NCI-H1930 (cell line): ENCODE measurements at regions not wholly inside any gene's neighbourhood (a gene's known extent, or its start where the extent isn't known, plus 50 kb on each side); places are given as distances from the start of the nearest gene placed in this dataset.

ENCODE experiments used
- DNase-seq, 2 experiments: peaks; one replicate each; lab custom pipeline; 2025; lab: John Stamatoyannopoulos, UW

DNA sequence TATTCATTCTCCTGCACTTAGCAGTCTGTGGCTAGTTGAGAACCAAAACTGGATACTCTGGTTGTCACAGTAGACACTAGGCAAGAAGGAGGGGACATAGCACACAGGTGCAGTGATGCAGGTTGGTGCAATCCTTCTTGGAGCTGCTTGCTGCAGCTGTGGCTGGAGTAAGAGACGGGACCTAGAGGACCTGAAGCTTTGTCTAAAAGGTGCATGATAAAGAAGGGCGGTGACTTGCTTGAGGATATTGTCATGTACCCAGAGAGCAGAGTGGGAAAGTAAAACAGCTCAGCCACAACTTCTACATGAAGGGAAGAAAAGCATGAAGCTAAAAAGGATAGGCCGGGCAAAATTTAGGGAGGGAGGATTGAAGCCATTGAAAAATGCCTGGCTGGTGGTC is 304.1 kb upstream of the KIRREL3 start:
- DNase-seq: no peak

GRCh38 chr11:127288926-127289325 is 288.4 kb upstream of the KIRREL3 start:
- no peak for DNase-seq

DNA sequence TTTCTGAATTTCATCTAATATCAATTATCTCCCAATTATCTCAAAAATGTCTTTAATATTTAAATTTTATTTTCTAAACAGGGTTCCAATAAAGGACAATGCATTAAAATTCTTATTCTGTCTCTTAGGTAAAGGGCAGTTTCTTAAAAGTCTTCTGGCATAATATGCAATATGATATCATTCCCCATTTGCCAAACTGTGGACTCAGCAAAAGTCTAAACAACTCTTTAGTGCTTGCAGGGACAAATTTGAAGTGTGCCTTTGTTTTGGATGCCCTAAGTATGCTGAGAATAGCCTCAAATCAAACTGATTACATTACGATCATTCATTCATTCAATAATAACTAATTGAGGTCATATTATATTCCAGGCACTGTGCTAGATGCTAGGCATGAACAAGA is 281.0 kb upstream of the KIRREL3 start:
- DNase-seq: no peak

DNA sequence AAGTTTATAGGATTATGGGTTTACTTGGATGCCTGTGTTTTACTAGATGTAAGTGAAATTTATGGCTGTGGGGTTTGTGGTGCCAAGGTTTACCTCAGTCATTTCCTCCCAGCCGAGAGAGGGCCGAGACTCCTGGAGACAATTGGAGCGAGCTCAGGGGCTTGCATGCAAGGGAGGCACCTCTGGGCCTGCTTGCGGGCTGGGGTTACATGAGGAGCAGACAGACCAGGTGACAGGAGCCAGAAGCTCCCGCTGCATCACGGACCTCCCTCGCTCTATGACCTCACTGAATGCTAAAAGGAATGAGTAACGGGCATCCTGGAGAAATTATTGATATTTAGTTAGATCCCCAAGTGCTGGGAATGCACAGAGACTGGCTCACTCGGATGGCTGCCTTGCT is 275.2 kb upstream of the KIRREL3 start:
- DNase-seq: no peak

DNA sequence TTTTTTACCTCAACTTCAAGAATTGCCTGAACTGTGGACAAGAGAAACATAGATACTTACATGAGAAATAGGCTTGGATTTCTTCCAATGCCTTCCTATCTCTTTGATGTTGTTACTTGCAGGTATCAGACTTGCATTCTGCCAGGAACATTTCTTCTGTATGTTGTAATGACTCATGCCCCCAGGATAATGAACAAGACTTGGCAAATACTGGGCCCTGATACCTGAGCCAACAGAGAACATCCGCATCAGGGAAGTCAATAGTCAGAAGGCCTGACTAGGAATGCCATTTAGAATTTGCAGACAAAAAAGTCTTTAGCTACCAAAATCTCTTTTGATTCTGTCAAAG is 273.7 kb upstream of the KIRREL3 start:
- no peak for DNase-seq

- no peak for DNase-seq
Observed at GRCh38 chr11:127273593-127274327, 273.2 kb upstream of the KIRREL3 start.

- DNase-seq: no peak
Observed at GRCh38 chr11:127270851-127271250, 270.3 kb upstream of the KIRREL3 start.

DNA sequence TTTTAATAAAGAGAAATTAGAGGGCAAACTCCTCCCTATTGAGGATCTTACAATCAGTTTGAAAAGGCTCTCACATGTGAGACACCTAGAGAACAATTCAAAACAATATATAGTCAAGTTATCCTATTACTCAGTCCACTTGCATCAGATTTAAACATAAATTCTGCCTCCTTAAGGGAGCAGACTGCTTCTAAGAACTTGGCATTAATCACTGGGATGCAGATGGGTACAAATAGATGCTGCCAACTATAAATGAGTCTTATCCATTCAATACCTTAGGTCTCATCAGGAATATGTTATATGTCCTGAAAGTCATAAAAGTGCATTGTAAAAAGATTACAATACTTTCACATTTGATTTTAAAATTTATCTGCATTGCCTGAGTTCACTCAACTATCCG is 269.3 kb upstream of the KIRREL3 start:
- DNase-seq: no peak

DNA sequence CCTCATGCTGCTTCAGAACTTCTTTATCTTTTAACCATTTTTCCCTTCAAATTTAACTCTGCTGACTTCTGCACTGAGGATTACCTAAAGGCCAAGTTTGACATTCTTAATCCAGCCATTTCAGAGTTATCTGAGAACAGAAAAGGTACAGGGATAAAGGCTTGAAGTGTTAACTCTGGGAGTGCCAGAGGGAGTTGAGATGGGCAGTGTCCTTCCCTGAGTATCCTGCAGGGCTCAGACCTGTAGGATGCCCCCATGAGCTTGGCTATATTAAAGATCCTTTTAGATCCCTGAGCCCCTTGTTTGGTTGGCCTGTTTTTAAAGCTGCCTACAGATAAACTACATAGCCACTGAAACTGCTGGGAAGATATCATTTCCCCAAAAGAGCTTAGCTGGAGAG is 268.4 kb upstream of the KIRREL3 start:
- DNase-seq: no peak

DNA sequence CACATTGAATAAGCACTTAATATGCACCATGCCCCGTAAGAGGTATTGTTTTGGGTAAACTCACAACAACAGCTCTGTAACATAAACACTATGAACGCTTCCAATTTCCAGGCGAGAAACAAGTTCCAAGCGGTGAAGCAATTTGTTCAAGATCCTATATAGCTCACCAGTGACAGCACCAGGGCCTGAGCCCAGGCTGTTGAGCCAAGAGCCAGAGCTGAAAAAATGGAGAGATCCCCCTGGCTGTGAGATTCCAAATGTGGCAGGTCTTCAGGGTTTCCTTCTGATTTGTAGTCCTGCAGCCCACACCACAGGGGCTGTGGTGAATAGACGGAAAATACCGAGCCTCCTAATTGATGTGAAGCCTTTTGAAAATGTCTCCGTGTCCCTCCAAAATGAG is 268.0 kb upstream of the KIRREL3 start:
- DNase-seq: no peak

DNA sequence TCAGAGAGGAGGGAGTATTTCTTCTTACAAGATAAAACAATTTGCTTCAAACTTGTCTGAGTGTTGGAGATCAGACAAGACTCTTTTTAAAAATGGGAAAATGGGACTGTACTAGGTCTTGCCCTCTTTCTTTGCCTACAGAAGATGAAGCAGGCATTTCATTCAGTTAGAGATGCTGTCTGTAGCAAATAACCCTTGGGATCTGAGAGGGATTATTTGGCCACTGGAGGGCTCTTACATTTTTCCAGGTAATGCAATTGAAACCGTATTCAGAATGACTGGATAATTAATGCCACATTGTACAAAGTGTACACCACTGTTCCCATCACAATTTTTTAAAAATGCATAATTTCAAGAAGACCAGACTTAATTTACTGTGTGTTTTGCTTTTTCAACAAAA is 258.5 kb upstream of the KIRREL3 start:
- DNase-seq: no peak

DNA sequence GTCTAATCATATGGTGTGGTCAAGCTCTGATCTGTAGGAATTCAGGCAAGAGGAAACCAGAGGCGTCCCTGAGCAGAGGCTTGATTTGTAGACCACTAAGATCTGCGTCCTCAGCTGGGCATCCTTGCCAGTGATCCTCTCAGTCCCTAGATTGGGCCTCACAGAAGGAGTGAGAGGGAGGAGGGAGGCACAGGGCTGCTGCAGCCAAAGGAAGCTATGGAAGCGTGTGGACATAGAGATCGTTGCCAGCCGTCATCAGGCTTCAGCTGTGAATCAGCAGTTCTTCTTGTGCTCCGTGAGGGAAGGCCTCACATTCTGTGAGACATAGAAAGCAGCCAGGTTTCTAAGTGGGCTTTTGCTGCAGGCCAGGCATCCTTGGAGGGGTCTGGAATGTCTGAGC is 254.6 kb upstream of the KIRREL3 start:
- no peak for DNase-seq

- no peak for DNase-seq
Observed at GRCh38 chr11:127252321-127252720, 251.8 kb upstream of the KIRREL3 start.

GRCh38 chr11:127249576-127249975 is 249.0 kb upstream of the KIRREL3 start:
- DNase-seq: no peak

DNA sequence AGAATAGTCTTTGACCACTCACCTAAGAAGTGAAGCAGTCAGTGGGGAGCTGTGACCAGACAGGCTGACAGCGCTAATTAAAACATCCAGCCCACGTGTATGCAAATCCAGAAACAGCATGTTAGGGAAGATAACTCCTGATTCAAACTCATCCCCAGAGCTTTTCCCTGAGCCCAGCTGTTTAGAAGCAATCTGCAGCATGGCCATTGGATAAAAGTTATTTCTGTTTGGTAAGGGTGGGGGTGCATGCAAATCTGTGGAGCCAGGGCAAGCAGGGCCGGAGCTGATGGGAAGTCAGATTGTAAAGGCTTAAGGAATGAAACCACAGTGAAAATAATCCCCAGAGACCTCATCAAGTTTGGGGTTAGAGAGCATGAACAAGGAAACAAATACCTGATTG is 247.9 kb upstream of the KIRREL3 start:
- DNase-seq: no peak

- peak in 1 of 2 experiments; percentile 11 for DNase-seq
Observed at GRCh38 chr11:127247261-127247851, 246.8 kb upstream of the KIRREL3 start.

- peak; percentile 49 to 70 for DNase-seq
Observed at GRCh38 chr11:127242676-127243075, 242.1 kb upstream of the KIRREL3 start.

DNA sequence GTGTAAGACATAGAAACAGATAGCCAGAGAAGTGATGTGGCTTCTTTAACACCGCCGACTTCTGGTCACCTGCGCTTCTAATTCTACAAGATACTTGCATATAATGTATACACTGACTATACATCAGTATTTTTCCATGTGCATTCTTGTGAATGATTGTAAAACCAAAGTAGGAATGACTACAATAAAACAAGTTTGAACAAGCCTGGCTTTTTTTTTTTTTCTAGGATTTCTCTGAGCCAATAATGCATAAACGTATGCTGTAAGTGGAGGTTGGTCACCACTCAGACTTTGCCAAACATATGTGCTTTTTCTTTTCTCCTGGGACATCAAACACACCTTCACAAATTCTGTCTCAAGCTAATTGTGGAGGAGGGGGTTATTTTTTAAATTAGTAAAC is 237.8 kb upstream of the KIRREL3 start:
- no peak for DNase-seq

DNA sequence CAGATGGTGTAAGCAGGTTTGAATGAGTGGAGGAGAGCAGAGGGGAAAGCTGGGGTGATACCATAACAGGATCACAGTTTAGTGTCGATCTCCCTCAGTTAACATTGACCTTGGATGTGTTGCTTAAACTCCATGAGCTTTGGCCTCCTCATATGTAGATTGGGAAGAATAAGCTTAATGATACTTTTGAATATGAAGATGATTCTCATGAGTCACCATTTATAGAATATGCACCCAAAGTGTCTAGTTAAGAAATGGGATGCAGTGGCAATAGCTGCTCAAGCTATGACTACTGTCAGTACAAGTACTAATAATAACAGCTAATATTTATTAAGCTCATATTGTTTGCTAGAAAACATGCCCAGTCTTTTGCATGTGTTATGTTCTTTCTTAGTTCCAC is 236.2 kb upstream of the KIRREL3 start:
- no peak for DNase-seq

- DNase-seq: no peak
Observed at GRCh38 chr11:127233998-127234397, 233.4 kb upstream of the KIRREL3 start.

DNA sequence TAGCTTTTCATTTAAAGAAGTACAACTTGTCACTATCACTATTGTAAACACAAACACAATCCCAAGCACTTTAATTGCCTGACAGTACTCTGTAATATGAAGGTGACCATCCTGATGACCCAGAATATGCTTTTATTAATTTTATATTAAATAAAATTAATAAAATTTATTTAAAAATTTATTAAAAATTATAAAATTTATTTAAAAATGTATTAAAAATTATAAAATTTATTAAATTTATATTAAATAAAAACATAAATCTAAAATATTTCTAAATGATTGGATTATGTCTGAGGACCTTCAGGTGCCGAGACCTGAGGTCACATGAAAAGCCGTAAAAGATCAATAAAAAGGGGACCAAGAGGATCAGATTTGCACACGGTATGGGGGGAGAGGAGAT is 229.8 kb upstream of the KIRREL3 start:
- DNase-seq: no peak

- no peak for DNase-seq
Observed at GRCh38 chr11:127226949-127227348, 226.4 kb upstream of the KIRREL3 start.

- no peak for DNase-seq
Observed at GRCh38 chr11:127226380-127226779, 225.8 kb upstream of the KIRREL3 start.

DNA sequence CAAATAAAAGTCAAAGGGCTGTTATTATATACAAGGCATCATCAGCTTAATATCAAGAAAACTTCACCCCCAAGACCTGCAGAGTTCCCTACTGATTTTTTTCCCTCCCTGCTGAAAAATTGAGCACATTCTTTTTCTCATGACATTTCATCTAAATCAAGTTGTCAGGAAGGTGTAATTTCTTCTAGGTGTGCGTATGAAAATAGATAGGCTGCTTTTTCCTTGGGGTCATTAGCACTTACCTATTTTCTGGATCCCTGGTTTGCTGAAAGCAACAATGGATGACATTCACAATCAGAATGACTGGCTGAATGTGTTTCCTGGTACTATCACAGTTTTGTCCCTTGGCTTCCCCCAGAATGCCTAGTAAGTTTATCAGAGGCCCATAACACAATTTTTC is 225.0 kb upstream of the KIRREL3 start:
- no peak for DNase-seq
